ENCODE measurements at regions not wholly inside any gene's neighbourhood (a gene's known extent, or its start where the extent isn't known, plus 50 kb on each side); places are given as distances from the start of the nearest gene placed in this dataset.

DNA sequence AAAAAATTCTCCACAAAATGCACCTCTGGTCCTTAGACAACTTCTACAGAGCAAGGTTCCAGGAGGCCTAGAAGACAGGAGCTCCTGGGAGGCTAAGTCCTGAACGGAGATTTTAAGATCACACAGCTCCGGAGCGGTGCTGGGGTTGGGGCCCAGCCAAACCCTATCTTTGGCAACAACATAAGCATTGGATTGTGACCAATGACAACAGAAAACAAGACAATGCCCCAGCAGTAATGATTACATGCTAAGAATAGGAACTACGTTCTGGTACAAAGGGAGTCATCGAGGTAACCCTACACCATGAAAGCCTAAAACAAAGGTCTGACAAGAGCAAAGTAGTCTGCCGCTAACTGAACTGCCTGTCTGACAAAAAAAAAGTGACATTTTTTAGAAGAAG lies 171.2 kb downstream of the CMPK2 start:
- no peak for TF ChIP-seq ZFX (IDR thresholded peaks at IDR 0.05)
- TF ChIP-seq, protein P1, sequence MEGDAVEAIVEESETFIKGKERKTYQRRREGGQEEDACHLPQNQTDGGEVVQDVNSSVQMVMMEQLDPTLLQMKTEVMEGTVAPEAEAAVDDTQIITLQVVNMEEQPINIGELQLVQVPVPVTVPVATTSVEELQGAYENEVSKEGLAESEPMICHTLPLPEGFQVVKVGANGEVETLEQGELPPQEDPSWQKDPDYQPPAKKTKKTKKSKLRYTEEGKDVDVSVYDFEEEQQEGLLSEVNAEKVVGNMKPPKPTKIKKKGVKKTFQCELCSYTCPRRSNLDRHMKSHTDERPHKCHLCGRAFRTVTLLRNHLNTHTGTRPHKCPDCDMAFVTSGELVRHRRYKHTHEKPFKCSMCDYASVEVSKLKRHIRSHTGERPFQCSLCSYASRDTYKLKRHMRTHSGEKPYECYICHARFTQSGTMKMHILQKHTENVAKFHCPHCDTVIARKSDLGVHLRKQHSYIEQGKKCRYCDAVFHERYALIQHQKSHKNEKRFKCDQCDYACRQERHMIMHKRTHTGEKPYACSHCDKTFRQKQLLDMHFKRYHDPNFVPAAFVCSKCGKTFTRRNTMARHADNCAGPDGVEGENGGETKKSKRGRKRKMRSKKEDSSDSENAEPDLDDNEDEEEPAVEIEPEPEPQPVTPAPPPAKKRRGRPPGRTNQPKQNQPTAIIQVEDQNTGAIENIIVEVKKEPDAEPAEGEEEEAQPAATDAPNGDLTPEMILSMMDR (conservative IDR thresholded peaks at IDR 0.05), result no peak
- no peak overlapping the region for H3K27ac ChIP-seq

DNA sequence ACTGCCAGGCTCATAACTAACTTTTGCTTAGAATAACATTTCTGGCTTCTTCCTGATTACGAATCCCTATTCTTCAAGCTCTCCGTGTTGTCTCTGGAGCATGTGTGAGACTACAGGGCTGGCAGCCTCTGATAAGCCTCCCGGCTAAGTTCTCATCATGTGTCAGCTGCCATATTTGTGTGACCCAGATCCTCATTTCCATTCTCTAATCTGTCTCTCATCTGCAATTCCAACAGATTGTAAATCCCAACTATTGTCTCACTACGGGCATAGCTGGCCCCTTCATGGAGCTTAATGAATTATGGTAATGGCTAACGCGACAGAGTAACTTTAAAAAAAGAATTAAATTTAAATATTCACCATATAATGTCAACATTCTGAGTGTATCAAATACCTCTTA lies 165.4 kb downstream of the CMPK2 start:
- H3K27ac ChIP-seq, result no peak overlapping the region
- no peak for TF ChIP-seq ZFX (IDR thresholded peaks at IDR 0.05)
- TF ChIP-seq, protein P1 (conservative IDR thresholded peaks at IDR 0.05), result no peak

DNA sequence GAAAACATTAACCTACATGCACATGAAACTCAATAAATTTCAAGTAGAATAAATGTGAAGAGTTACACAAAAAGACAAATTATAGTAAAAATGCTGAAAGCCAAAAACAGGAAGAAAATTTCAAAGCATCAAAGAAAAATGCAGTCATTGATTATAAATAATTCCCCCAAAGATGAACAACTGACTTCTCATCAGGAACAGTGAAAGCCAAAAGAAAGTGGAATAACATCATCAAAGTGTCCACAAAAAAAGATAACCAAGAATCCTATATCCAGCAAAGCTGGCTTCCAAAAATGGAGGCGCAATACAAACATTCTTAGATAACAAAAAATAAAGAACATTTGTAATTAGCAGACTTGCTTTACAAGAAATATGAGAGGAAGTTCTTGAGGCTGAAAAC lies 161.6 kb downstream of the CMPK2 start:
- H3K27ac ChIP-seq, result no peak overlapping the region
- TF ChIP-seq, protein P1 (conservative IDR thresholded peaks at IDR 0.05), result no peak
- no peak for TF ChIP-seq ZFX (IDR thresholded peaks at IDR 0.05)

- no peak overlapping the region for H3K27ac ChIP-seq
- TF ChIP-seq ZFX (IDR thresholded peaks at IDR 0.05), result no peak
- TF ChIP-seq, protein P1 (conservative IDR thresholded peaks at IDR 0.05), result no peak
Observed at GRCh38 chr2:6721395-6721794, 144.3 kb downstream of the CMPK2 start.

DNA sequence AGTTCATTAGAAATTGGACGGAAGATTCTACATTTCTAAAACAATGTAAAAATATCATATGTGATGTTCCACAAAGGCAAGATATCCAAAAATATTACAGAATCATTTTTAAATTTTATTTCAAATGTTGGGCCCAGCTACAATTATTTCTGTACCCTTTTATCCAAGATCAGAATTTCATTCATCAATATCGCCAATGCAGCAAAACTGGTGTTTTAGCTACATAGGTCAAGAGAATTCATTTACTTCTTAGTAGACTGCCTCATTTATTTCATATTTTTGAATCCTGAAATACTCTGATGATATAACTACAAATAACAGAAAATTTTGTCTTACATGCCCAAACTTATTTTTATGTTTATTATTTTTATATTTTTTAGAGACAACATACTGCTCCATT lies 143.1 kb downstream of the CMPK2 start:
- no peak for TF ChIP-seq ZFX (IDR thresholded peaks at IDR 0.05)
- TF ChIP-seq, protein P1 (conservative IDR thresholded peaks at IDR 0.05), result no peak
- no peak overlapping the region for H3K27ac ChIP-seq

DNA sequence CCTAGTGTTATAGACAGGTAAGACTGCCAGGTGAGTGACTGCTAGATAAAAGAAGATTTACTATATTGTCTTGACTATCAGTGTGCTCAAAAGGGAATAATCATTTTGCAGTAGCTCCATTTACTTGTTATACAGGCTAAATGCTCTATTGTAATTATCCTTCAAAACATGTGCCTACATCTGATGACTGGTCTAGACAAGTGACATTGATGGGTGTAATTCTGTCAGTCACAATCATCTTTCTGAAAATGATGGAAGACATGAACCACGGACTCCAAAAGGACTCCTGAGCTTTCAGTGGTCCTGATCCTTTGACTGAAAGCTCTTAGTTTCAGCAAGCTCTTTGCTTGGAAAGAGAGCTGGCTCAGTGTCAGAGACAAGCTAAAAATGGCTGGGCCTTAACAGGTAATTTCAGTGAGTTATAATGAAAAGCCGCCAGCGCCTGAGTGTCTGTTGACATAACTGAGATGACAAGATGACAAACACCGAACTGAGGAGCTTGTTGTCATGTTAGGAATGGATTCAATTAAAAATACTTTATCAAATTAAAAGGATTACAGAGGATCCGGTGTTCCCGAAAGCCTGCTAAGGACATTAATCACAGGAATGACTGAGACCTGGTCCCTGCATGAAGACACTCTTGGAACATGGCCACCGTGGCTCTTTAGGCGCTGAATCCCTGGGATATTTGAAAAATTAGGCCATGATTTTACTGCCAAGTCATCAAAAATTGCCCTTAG lies 141.7 kb downstream of the CMPK2 start:
- no peak overlapping the region for H3K27ac ChIP-seq

GRCh38 chr2:6724605-6725140 lies 141.0 kb downstream of the CMPK2 start:
- TF ChIP-seq, protein P1 (conservative IDR thresholded peaks at IDR 0.05), result no peak
- no peak for TF ChIP-seq ZFX (IDR thresholded peaks at IDR 0.05)

More for the DNA sequence above, 141.7 kb downstream of the CMPK2 start:
- no peak for TF ChIP-seq ZFX (IDR thresholded peaks at IDR 0.05)
- TF ChIP-seq, protein P1 (conservative IDR thresholded peaks at IDR 0.05), result no peak

More at GRCh38 chr2:6724605-6725140, 141.0 kb downstream of the CMPK2 start:
- H3K27ac ChIP-seq, result no peak overlapping the region
